HK-2 (cell line): ENCODE measurements at regions not wholly inside any gene's neighbourhood (a gene's known extent, or its start where the extent isn't known, plus 50 kb on each side); places are given as distances from the start of the nearest gene placed in this dataset.
"Not testable (repeated sequence)": the region's sequence is repeated elsewhere in the genome, so short reads cannot be mapped to it uniquely, and the experiment has no call there.

Experiments
- DNase-seq: peaks from one replicate; pipeline ENCODE4 v3.0.0-alpha.2; 2018; ENCODE audit not compliant: unreplicated experiment

DNA sequence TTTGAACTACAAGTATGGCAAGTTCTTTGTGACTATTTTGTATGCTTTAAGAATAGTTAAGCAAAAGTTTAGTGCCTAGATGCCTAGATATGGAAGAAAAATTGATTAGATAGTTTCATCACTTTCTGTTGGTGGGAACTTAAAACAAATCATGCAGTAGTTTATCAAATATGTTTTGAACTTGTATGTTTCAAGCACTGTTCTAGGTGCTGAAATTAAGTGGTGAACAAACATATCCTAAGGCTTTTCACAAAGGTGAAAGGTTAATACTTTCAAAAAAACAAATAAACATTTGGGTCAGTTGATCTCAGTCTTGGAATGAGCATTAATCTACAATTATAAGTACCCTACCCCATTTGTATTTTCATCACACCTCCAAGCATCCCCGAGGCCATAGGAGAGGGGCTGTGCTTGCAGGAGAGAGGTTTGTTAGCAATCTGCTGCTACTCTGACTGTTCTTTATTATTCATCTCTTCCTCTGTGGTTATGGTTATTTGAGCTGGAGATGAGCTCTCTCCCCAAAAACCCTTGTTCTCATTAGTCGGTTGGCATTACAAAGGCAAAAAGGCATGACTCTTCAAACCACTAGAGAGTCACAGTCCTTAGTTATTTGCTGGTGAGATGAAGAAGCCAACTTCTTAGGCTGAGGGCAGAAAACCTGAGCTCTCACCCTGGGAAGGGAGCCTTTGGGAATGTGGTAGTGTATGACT, 103.9 kb upstream of the FHL2 start:
- DNase-seq: no peak

DNA sequence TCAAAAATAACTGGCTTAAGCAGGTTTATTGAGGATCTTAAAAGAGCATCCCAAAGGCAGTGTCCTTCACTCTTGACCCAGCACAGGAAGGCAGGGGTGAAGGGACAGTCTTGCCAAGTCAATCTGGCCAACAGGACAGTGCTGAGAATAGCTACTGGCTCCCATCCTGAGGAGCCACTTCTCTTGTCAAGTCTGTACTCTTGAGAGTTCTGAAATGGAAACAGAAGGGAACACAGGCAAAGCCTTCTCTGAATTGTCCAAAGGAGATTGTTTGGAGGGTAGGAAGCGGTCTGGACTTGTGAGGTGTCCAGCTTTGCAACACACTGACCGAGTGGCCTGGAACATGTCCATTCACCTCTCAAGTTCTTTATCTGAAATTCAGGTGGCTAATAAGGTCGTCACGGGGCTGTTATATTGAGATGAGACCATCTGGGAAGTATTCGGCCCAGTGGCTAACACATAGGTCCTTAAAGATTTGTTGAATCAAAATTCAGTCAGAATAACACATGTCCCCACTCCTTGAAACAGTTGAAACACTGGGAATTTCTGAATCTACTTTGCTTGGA, 99.5 kb upstream of the FHL2 start:
- DNase-seq: no peak

DNA sequence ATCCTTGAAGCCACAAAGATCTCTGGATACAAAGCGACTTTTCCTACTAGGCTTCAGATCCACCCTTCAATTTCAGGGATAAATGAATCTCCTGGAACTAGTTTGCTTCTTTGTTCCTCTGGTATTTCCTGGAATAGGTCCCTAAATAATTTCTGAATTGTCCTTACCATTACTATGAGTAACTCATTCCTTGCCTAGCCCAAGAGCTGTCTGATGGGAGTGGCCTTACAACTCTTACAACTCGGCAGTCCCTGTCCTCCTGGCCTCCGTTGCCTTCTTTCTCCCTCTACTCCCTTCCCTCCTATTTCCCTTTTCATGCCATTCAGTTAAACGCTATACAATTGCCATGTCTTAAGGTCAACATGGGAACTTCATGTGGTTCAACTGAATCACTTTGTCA, 98.2 kb upstream of the FHL2 start:
- no peak for DNase-seq

DNA sequence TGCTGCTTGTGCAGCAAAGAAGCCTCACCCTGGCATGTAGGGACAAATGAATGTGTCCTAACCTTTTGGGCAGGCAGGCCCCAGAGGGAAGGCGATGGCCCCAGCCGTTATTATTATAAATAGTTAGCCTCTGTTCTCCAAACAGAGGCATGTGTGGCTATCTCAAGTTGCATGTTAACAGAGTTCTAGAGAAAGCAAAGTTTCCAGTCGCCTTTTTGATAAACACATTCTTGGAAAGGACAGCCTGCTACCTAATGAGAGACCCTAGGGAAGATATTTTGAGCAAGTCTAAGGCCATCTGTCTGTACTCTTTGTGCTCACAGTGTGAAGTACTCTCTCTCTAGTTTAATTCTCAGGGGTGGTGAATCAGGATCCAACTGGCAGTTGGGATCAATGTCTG, 97.4 kb upstream of the FHL2 start:
- DNase-seq: no peak

DNA sequence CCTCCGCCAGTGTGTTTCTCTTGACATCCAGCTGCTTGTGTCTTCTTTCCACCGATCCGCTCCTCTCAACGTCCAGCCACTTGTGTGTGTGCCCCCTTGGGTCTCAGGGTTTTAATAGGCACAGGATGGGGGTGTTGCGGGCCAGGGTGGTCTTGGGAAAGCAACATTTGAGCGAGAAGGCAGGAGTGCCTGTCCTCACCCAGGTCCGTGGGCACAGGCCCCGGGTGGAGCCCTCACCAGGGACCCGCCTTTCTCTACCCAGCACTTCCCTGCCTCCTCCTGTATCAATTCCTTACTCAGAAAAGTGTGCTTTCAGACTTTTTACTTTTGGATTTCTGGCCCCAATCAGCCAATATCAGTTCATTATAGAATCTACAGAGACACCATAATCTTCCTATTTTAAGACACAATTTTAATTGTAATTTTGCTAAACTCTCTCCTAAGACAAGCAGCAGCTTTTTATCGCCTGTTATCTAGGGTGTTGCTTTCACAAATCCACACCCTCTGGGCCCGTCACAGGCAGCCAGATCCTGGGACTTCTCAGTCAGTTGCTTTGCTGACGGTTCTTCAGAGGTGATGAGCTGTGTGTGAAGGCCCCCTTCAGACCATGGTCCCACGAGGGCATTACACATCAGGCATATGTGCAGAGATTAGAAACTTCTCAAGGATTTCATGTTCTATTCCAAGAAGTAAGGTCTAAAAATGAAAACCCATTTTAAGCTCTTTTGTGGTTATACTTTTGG, 96.0 kb upstream of the FHL2 start:
- no peak for DNase-seq

DNA sequence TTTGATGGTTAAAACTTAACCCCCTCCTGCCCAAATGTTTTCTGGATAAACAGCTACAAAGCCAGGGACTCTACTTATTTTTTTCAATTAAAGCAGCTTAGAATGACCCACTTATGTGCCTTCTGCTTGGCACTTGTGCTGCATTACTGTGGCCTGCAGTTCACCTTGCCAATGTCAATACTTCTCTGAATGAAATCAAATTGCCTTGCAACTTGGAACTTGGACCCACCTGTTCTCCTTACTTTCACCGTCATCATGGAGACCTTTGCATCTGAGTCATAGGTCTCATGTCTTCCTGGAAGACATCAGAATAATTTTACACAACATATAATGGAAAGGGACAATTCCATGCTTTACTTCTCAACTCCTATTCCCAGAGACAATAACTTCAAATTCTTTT, 92.1 kb upstream of the FHL2 start:
- DNase-seq: no peak

DNA sequence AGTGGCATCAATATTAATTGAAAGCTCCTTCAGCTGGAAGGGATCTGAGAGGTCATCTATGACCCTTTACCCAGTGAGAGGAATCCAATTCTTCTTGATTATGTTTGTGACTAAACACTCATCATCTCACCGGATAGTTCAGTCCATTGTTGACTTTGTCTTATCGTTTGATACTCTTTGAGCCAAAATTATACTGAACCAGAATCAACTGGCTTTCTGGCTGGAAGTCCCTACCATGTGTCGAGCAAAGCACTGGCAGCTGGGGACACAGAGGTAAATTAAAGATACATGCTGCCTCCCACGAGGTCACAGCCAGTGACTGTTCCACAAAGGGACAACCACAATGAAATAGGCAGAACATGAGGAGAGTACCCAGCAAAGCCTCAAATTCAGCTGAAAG, 91.4 kb upstream of the FHL2 start:
- DNase-seq: no peak

DNA sequence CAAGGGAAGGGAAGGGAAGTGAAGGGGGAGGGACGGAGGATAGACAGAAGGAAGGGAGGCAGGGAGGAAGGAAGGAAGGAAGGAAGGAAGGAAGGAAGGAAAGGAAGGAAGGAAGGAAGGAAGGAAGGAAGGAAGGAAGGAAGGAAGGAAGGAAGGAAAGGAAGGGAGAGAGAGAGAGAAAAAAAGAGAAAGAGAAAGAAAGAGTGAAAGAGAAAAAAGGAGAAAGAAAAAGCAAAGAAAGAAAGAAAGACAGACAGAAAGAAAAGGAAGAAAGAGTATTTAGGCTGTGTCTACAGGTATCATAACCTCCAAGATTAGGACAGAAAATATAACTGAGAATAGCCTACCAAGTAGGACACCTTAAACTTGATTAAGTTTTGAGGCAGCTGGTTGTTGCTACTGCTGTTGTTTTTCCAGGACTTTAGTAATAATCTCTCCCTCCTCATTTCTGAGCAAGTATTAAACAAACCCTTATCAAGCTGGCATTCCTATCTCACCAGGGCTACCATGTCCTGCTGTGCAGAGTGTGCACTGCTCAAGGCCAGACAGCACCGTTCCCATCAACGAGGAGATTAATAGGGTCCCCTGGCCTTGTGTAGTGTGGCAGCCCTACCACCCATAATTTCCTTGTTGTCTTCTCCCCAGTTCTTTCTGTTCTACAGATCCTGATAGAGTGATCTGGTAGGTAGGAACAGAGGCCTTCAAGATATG, 90.5 kb upstream of the FHL2 start:
- no peak for DNase-seq

DNA sequence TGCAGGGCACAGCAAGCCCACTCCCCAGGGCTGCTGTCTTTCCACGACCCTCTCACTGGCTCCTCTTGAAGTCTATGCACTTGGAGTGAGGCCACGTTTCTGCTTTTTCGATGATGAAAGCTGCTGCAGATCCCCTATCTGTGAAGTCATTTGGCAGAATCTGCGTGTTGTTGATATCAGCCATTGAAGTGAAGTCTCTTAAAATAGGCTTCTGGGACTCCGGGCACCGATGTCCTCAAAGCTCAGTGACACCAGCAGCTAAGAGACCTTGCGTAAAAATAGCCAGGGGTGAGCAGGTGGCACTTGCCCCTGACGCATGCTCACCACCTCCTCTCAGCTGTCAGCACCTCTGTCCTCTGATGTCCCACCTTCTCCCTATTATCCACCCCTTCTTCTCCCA, 89.4 kb upstream of the FHL2 start:
- DNase-seq: no peak

DNA sequence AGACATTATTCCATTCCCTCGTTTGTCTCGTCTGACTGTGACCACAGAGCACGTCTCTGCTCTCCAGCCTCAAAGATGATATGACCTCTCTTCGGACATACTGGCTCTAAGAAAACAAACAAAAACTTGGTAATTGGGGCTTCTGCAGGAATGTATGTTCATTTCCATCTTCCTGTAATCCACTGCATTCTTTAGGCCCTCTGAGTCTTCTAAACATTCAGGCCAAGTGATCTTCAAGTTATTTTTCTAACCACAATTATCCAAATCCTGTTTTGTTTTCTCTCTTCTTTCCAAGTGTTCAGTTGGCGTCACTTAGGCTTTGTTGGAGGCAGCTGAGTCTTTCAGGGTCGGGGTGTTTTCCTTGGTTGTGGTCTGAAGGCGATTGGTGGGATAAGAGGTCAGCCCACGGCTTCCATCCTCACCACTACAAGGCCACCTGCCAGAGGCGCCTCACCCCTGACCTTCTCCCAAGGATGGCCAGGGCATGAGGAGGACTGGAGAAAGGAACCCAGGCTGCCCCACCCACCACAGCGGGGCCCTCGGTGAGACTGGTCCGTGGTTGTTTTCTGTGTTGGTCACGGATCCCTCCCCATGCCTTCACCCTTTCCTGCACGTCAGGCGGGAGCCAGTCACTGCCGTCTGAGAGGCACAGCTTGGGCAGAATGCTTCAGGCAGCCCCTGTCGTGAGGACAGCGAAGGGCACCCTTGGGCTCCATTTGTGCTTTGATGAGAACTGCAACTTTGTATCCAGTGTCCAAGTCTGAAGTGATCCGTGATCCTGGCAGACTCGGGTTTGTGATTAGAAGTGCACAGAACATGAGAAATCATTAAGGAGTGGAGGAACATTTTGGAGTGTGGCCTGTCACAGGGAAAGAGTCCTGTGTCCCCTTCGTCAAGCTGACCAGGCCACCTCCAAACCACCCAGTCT, 88.6 kb upstream of the FHL2 start:
- no peak for DNase-seq

DNA sequence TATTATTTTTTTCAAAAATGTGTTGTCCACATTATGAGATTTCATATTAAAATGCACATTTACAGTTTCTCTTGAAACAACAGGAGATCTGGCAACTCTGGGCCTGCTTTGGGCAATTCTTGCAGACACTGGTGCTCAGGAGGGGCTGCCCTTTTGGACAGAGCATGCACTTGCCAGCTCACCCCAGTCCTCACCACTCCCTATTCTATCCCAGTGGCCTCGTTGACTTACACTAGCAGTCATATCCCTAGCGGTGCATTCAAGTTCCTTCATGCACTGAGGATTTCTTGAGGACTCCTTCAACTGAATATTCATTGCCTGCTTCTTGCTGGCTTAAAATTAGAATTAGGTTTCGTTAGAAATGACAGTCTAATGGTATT, 87.9 kb upstream of the FHL2 start:
- DNase-seq: no peak

DNA sequence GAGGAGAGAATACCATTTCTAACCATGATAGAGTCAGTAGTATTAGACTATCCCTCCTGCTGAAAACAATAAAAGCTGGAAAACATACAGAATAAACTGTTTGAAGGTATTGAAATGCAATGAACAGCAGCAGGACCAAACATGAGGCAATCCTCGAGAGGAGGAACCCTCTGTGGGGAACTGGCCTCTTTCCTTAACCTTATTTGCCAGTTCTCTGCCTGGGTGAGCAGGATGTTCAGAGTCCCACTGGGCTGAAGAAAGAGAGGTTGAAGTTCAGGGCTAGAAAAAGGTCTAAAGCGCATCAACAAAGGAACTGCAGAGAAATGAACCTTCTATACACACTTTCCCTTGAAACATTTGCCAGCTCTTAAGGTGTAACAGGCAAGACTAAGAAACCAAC, 79.8 kb upstream of the FHL2 start:
- DNase-seq: no peak

DNA sequence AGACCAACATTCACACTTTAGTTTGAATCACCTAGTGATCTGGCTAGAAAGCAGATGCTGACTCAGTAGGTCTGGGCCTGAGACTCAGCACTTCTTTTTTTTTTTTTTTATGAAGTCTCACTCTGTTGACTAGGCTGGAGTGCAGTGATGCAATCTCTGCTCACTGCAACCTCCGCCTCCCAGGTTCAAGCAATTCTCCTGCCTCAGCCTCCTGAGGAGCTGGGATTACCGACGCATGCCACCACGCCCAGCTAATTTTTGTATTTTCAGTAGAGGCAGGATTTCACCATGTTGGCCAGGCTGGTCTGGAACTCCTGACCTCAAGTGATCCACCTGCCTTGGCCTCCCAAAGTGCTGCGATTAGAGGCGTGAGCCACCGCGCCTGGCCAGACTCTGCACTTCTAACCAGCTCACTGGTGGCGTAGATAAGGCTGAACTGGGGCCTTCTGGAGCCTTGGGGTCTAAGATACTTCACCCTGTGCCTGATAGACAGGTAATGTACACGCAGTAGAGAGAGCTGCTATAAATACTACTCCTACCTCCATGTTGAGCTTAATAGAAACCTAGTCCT, 78.3 kb upstream of the FHL2 start:
- not testable (repeated sequence) for DNase-seq

DNA sequence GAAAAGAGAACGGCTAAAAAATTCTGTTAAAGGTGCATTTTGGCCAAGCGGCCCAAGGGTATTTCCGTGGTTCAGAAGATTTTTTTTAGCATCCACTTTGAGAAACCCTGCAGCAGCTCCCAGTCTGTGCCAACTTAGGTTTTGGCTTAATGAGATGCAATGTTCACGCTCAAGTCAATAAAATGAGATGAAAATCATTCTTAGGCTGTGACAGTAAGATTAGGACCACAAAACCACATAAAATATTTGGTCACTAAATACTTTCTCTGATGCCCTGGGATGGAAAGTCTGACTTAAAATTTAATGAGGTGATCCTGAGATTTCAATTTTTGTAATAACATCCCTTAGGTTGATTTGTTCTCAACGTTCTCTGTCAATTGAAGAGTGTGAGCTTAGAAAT, 74.2 kb upstream of the FHL2 start:
- no peak for DNase-seq

DNA sequence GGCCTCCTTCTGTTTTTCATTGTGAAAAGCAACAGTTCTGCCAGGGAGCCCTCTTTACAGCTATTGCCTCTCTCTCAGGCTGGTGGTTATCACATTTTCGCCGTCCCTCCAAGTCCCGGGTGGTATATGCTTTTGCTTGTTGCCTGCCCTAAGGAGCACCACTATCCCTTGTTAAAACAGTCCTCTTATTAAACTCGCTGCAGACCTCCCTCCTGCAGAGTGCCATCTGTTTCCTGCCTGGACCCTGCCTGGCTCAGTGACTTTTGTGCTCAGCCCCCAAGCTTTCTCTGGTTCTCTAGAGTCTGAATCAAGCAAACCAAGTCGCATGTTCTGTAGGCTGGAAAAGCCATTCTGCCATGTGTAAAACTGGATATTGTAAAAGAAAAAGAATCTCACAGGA, 72.1 kb upstream of the FHL2 start:
- no peak for DNase-seq

DNA sequence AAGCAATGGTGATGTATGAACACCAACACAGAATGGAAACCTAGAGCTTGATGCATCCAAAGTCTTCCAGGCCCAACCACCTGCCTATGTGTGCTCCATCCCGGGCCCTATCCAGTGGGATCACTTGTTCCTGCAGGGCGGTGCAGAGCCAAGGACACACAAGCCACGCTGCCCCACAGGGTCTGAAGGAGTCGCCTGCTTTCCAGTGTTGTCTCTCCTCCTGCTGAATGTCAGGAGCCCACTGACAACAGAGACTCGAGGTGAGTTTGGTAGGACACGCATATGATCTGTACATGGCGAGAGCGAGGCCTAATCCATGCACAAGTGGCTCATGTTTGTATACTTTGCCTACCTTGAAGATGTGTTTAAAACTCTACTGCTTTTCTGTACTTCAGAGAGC, 70.9 kb upstream of the FHL2 start:
- DNase-seq: no peak

DNA sequence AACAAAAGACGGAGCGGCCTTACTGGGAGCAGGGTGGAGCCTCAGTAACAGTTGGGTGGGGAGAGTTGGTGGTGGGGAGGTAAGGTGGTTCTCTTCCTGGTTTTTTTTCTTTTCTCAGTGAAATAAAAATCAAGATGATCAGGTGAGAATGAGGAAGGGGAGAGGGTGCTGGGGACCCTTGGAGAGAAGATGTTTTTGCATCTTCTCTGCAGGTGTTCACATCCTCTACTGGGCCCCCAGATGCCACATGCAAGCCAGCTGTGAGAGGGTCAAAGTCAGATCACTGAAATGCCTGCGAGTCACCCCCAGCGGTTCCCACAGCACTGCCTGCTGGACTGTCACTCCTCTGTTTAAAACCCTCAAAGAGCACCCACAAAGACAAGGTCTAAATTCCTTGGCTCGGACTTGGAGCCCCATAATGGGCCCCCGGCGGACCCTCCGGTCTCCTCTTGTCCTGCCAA, 69.8 kb upstream of the FHL2 start:
- DNase-seq: no peak

DNA sequence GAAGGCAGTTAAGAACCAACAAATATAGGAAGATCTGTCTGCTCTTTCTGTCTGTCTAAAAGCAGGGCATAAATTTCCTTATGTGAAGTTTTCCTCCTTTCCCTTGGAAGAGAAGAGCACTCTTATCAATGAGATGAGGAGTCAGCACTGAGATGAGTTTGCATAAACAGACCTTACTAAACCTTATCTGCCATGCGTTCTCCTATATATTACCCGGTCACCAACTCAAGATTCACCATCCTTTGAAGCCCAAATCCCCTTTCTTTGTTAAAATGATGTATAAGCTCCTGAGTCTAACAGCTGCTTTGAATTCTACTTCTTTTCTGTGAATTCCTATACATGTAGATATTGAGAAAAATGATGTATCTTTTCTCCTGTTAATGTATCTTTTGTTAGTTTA, 65.5 kb upstream of the FHL2 start:
- no peak for DNase-seq

DNA sequence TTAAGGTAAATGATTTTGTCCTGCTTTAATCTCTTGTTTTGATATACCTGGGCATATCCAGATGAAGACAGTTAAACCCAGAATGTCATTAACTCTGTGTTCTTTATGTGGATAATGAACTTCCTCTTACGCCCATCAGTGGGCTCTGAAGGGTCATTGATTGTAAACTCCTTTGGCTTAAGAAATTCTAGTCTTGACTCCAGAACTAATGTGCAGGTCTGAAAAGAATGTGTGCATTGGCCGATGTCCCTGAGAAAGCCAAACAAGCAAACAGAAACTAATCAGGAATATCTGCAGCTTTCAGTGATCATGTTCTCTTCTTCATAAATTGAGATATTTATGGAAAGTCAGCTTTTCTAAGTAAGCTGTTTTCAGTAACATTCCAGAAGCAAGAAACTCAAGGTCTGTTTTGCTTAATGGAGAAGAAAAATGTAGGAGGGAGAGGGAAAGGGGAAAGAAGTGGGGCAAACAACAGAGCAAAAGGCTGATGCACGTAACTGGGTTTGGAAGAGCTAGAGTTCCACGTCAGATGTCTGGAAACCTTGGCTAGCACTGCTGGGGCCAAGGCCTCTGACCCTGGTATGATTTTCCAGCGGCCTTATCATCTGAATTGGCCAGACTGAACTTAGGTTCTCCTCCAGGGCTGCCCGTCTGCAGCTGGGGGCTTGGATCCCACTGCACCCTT, 61.3 kb upstream of the FHL2 start:
- DNase-seq: no peak

DNA sequence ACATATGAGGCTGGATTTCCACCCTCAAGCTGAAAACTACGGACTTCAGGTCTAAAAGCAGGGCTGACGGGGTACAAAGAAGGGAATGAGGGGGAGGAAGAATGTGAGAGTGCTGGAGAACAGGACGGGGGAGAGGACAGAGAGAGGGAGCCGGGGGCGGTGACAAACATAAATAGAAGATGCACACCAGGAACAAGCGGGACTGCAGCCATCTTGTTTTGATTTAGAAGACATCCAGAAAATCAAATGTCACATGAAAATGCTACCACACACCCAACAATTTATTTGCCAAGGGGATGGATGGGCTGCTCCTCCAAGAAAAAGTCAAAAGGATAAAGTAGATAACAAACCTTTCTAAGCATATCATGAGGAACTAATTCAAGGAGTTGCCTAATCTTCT, 59.2 kb upstream of the FHL2 start:
- no peak for DNase-seq
